ENCODE measurements at regions not wholly inside any gene's neighbourhood (a gene's known extent, or its start where the extent isn't known, plus 50 kb on each side); places are given as distances from the start of the nearest gene placed in this dataset.

- no peak for TF ChIP-seq CTCF (conservative IDR thresholded peaks at IDR 0.05)
- no peak overlapping the region for H3K27ac ChIP-seq
Observed at GRCh38 chr6:5909721-5910120, 97.0 kb downstream of the NRN1 start.

GRCh38 chr6:5906842-5907241, 99.9 kb downstream of the NRN1 start:
- no peak overlapping the region for H3K27ac ChIP-seq
- no peak for TF ChIP-seq CTCF (conservative IDR thresholded peaks at IDR 0.05)

GRCh38 chr6:5906340-5906670, 100.4 kb downstream of the NRN1 start:
- H3K27ac ChIP-seq, result no peak overlapping the region
- TF ChIP-seq CTCF (conservative IDR thresholded peaks at IDR 0.05), result no peak

GRCh38 chr6:5905431-5906339, 101.0 kb downstream of the NRN1 start:
- H3K27ac ChIP-seq, result no peak overlapping the region
- no peak for TF ChIP-seq CTCF (conservative IDR thresholded peaks at IDR 0.05)

- no peak for TF ChIP-seq CTCF (conservative IDR thresholded peaks at IDR 0.05)
- H3K27ac ChIP-seq, result no peak overlapping the region
Observed at GRCh38 chr6:5904532-5904931, 102.2 kb downstream of the NRN1 start.

- H3K27ac ChIP-seq, result no peak overlapping the region
- no peak for TF ChIP-seq CTCF (conservative IDR thresholded peaks at IDR 0.05)
Observed at GRCh38 chr6:5899216-5900045, 107.3 kb downstream of the NRN1 start.

GRCh38 chr6:5898563-5898962, 108.2 kb downstream of the NRN1 start:
- no peak for TF ChIP-seq CTCF (conservative IDR thresholded peaks at IDR 0.05)
- H3K27ac ChIP-seq, result no peak overlapping the region
